IPS-20b (cell line): ENCODE measurements at regions not wholly inside any gene's neighbourhood (a gene's known extent, or its start where the extent isn't known, plus 50 kb on each side); places are given as distances from the start of the nearest gene placed in this dataset.

Experiments used
- H3K27ac ChIP-seq: one replicate; pipeline ENCODE4 v1.5.1; 2013; ENCODE audit warnings: low read length
- H3K27me3 ChIP-seq: 2 replicates; pipeline ENCODE4 v1.6.1; 2013; ENCODE audit warnings: mild to moderate bottlenecking, low read length, inconsistent platforms; ENCODE audit not compliant: insufficient read depth
- H3K36me3 ChIP-seq: 2 replicates; pipeline ENCODE4 v1.6.1; 2013; ENCODE audit warnings: low read depth, mild to moderate bottlenecking, inconsistent platforms, low read length, moderate library complexity; ENCODE audit not compliant: insufficient read depth
- H3K4me1 ChIP-seq: 2 replicates; pipeline ENCODE4 v1.6.1; 2013; ENCODE audit warnings: mild to moderate bottlenecking, control low read depth, inconsistent platforms, low read length, moderate library complexity; ENCODE audit not compliant: insufficient read depth
- H3K4me3 ChIP-seq: 2 replicates; pipeline ENCODE4 v1.5.1; 2013; ENCODE audit warnings: mild to moderate bottlenecking, low read length, inconsistent platforms
- H3K9ac ChIP-seq: 2 replicates; pipeline ENCODE4 v1.6.1; 2013; ENCODE audit warnings: low read depth, mild to moderate bottlenecking, inconsistent platforms, low read length, moderate library complexity
- H3K9me3 ChIP-seq: 2 replicates; pipeline ENCODE4 v1.6.1; 2013; ENCODE audit warnings: mild to moderate bottlenecking, low read depth, low read length, inconsistent platforms; ENCODE audit not compliant: insufficient read depth

DNA sequence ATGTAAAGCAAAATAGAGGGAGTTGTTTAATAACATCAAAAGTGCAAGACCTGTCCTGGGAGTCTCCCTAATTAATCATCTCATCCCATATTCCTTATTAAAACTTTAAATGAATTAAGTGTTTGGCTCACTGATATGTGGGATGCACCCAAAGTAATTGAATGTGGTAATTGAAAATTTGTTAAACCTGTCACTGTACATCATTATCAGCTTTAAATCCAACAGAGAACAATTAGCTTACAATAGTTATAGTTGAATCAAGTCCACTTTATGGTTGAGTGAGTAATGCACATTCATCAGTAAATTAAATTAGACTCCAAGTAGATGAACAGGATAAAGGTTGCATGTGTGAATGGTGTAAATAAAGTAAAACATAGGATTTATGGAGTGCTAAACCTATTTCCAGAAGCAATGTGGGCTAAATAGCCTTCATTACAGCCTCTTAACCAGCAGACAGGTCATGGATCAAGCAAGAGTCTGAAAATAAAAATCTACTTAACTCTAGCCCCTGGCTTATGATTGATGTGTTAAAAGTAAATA, 608.2 kb upstream of the CCDC54 start:
- Histone ChIP-seq H3K4me1 (no peaks in the 10 kb centered on the region), H3K9ac (no peak overlapping the region), H3K9me3 (no peaks in the 10 kb centered on the region), H3K27ac (no peak overlapping the region), H3K27me3 (no peaks in the 10 kb centered on the region), H3K4me3 (no peak overlapping the region), H3K36me3 (no peaks in the 10 kb centered on the region)

DNA sequence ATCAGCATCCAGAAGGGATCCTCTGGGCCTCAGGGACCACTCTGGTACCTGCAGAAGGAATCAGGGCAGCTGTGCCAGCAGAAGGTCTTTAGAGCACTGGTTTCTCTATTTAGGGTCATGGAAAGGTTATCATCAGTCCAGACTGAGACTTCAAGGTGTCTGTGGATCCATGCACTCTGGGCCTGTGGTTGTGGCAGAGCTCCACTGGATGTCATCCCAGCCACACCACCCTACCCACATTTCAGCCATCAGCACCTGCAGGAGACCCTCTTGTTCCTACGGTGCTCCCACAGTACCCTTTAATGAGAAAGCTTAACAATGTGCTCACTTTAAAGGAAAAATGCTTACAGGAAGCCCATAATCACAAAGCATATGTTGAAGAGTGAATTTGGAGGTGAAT, 603.4 kb upstream of the CCDC54 start:
- no peaks in the 10 kb centered on the region for H3K36me3 ChIP-seq
- H3K27me3 ChIP-seq: no peaks in the 10 kb centered on the region
- no peak overlapping the region for H3K9ac ChIP-seq
- H3K4me1 ChIP-seq: no peaks in the 10 kb centered on the region
- no peak overlapping the region for H3K4me3 ChIP-seq
- H3K9me3 ChIP-seq: no peaks in the 10 kb centered on the region
- H3K27ac ChIP-seq: no peak overlapping the region

DNA sequence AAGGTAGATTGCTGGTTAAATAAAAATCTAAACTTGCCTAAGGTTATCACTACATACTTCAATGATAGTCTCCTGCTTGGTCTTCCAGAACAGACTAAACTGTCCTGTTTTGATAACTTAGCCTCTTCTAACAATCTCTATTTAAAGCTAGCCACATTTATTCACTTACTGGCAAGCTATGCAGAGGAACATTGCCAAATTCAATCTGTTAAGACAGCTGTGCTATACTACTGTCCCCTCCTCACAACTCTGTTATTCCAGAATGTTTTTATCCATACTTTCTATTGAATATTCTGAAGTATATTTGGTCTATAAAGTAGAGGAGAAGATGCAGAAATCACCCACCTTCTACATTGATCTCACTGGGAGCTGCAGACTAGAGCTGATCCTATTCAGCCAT, 594.0 kb upstream of the CCDC54 start:
- Histone ChIP-seq H3K4me3 (no peak overlapping the region), H3K9me3 (no peaks in the 10 kb centered on the region), H3K36me3 (no peaks in the 10 kb centered on the region), H3K4me1 (no peaks in the 10 kb centered on the region), H3K27me3 (no peaks in the 10 kb centered on the region), H3K27ac (no peak overlapping the region), H3K9ac (no peak overlapping the region)

DNA sequence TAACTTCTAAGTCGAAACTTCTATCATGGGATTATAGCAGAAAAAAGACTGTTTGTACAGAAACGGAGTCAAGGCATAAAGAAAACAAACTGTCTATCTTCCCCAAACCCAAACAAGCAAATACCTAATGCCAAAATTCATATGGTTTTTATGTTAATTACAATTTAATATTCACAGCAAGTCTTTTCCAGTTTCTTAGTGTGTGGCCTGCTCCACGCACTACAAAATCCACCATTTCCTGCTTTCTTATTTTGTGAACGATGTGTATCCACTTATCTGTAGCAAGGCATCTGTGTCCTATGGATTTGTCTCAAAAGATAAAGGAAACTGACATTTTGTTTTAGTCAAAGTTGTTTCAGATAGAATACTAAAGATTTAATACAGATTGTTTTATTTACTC, 588.0 kb upstream of the CCDC54 start:
- H3K9ac ChIP-seq: no peak overlapping the region
- no peaks in the 10 kb centered on the region for H3K36me3 ChIP-seq
- H3K4me3 ChIP-seq: no peak overlapping the region
- no peaks in the 10 kb centered on the region for H3K4me1 ChIP-seq
- H3K27me3 ChIP-seq: no peaks in the 10 kb centered on the region
- no peak overlapping the region for H3K27ac ChIP-seq
- H3K9me3 ChIP-seq: no peaks in the 10 kb centered on the region

DNA sequence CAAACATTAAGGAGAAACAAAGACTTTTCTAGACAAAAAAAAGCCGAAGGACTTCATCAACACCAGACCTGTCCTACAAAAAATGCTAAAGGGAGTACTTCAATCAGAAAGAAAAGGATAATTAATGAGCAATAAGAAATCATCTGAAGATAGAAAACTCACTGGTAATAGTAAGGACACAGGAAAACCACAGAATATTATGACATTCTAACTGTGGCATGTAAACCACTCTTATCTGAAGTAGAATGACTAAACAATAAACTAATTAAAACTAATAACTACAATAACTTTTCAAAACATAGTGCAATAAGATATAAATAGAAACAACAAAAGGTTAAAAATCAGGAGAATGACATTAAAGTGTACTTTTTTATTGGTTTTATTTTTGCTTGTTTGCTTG, 584.5 kb upstream of the CCDC54 start:
- Histone ChIP-seq H3K9me3 (no peaks in the 10 kb centered on the region), H3K9ac (no peak overlapping the region), H3K4me3 (no peak overlapping the region), H3K27me3 (no peaks in the 10 kb centered on the region), H3K36me3 (no peaks in the 10 kb centered on the region), H3K4me1 (no peaks in the 10 kb centered on the region), H3K27ac (no peak overlapping the region)

DNA sequence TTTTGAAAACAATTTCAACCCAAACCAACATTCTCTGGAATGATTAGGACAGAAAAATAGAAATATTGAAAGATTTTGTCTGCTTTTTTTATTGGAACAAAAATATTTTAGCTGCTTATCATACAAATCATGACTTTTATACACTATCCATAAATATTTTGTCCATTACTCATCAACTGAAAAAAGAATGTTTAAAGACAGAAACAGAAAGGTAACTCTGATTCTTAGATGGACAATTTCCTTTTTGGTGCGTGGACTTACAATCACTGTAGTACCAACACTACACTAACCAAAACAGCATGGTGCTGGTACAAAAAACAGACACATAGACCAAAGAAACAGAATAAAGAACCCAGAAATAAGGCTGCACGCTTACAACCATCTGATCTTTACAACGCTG, 582.8 kb upstream of the CCDC54 start:
- Histone ChIP-seq H3K27me3 (no peaks in the 10 kb centered on the region), H3K9me3 (no peaks in the 10 kb centered on the region), H3K27ac (no peak overlapping the region), H3K9ac (no peak overlapping the region), H3K4me3 (no peak overlapping the region), H3K4me1 (no peaks in the 10 kb centered on the region), H3K36me3 (no peaks in the 10 kb centered on the region)

DNA sequence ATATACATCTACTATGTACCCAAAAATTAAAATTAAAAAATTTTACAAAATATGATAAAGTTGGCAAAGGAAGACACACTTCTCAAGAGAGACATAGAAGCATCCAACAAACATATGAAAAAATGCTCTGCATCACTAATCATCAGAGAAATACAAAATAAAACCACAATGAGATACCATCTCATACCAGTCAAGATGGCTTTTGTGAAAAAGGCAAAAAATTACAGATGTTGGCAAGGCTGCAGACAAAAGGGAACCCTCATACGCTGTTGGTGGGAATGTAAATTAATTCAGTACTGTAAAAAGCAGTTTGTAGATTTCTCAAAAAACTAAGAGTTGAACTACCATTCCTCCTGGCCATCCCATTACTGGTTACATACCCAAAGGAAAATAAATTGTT, 581.7 kb upstream of the CCDC54 start:
- Histone ChIP-seq H3K9me3 (no peaks in the 10 kb centered on the region), H3K27ac (no peak overlapping the region), H3K36me3 (no peaks in the 10 kb centered on the region), H3K4me1 (no peaks in the 10 kb centered on the region), H3K27me3 (no peaks in the 10 kb centered on the region), H3K4me3 (no peak overlapping the region), H3K9ac (no peak overlapping the region)

DNA sequence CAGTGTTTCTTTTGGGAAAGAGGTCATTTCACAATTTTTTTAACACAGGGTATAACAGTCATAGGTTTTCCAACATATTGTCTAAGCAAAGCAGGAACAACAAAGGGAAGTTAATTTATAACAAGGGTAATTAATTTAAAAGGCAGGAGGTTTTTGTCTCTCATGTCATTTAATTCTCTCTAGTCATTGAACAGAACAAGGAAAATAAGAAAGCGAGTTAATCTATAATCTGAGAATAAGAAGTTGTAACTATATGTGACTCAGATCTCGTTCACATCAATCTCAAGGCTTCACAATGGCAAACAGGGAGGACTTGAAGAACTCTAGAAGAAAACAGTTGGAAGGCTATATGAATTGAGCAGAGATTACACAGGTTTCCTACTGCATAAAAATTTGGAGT, 579.8 kb upstream of the CCDC54 start:
- no peaks in the 10 kb centered on the region for H3K9me3 ChIP-seq
- no peaks in the 10 kb centered on the region for H3K4me1 ChIP-seq
- H3K4me3 ChIP-seq: no peak overlapping the region
- H3K27me3 ChIP-seq: no peaks in the 10 kb centered on the region
- no peak overlapping the region for H3K27ac ChIP-seq
- H3K9ac ChIP-seq: no peak overlapping the region
- no peaks in the 10 kb centered on the region for H3K36me3 ChIP-seq

DNA sequence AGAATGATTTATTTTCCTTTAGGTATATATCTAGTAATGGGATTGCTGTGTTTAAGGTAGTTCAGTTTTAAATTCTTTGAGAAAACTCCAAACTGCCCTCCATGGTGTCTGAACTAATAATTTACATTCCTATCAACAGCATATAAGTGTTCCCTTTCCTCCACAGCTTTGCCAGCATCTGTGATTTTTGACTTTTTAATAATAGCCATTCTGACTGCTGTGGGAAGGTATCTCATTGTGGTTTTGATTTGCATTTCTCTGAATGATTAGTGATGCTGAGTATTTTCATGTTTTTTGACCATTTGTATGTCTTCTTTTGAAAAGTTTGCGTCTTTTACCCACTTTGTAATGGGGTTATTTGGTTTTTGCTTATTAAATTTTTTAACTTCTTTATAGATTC, 571.6 kb upstream of the CCDC54 start:
- Histone ChIP-seq H3K4me3 (no peak overlapping the region), H3K27ac (no peak overlapping the region), H3K36me3 (no peaks in the 10 kb centered on the region), H3K9ac (no peak overlapping the region), H3K9me3 (no peaks in the 10 kb centered on the region), H3K27me3 (no peaks in the 10 kb centered on the region), H3K4me1 (no peaks in the 10 kb centered on the region)

DNA sequence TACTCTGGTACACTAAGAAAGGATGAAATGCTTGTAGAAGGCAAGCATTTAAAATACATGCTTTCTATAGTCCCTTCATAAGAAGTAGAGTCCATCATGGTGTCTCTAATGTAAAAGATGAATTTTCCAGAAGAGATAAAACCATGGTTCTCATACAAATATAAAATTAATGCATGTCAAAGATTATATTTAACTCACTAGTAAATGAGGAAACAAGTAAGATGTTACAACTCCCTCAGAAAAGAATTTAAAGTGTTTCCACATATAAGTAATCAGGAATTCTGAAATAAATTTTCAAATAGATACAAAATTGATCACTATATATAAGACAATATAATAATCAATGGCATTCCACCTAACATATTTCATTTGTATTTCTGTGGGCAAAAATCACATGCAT, 570.3 kb upstream of the CCDC54 start:
- Histone ChIP-seq H3K9ac (no peak overlapping the region), H3K4me3 (no peak overlapping the region), H3K27ac (no peak overlapping the region), H3K9me3 (no peaks in the 10 kb centered on the region), H3K4me1 (no peaks in the 10 kb centered on the region), H3K36me3 (no peaks in the 10 kb centered on the region), H3K27me3 (no peaks in the 10 kb centered on the region)

DNA sequence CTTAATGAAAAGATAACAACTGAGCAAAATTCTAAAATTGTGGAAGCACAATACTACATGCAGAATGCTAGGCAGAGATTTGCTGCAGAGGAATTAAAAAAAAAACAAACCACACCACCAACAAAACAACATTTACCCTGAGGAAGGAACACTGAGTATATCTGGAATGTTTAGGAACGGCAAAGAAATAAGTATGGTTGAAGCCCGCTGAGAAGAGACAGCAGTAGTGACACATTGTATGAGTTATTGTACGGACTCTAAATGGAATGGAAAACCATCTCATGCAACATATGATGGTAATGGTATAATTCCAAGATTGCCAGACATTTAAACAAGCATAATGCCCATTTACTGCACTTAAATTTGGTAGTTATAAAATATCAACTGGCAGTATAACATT, 568.2 kb upstream of the CCDC54 start:
- H3K4me1 ChIP-seq: no peaks in the 10 kb centered on the region
- H3K27me3 ChIP-seq: no peaks in the 10 kb centered on the region
- H3K9ac ChIP-seq: no peak overlapping the region
- H3K4me3 ChIP-seq: no peak overlapping the region
- no peaks in the 10 kb centered on the region for H3K36me3 ChIP-seq
- no peak overlapping the region for H3K27ac ChIP-seq
- no peaks in the 10 kb centered on the region for H3K9me3 ChIP-seq

DNA sequence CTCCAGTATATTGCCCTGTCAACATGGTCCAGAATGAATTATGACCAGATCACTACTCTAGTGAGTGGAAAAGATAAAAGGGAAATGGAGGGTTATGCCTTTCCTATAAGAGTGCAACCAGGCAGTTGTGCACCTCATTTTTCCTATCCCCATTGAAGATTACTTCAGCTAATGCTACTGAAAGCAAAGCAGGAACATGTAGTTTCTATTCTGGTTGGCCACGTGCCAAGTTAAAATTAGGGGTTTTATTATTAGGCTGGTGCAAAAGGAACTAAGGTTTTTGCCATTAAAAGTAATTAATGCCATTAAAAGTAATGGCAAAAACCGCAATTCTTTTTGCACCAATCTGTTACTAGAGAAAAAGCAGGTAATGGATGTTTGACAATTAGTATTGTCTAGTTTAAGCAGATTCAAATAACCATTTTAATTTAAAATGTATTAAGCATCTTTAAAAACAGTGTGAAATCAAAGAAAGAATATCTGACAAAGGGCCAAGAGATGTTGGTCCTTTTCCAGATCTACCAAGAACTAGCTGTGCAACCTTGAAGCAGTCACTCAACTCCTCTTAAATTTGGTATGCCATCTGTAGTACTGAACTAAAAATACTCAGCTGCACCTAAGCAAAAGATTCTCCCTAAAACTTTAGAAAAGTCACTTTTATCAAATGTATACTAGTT, 567.5 kb upstream of the CCDC54 start:
- H3K9me3 ChIP-seq: no peaks in the 10 kb centered on the region
- H3K9ac ChIP-seq: no peak overlapping the region
- H3K27ac ChIP-seq: no peak overlapping the region
- no peaks in the 10 kb centered on the region for H3K36me3 ChIP-seq
- H3K4me3 ChIP-seq: no peak overlapping the region
- no peaks in the 10 kb centered on the region for H3K4me1 ChIP-seq
- H3K27me3 ChIP-seq: no peaks in the 10 kb centered on the region
